ENCODE measurements at regions not wholly inside any gene's neighbourhood (a gene's known extent, or its start where the extent isn't known, plus 50 kb on each side); places are given as distances from the start of the nearest gene placed in this dataset.

GRCh38 chr10:33921970-33922605 lies 587.6 kb upstream of the NRP1 start:
- TF ChIP-seq, protein P1, sequence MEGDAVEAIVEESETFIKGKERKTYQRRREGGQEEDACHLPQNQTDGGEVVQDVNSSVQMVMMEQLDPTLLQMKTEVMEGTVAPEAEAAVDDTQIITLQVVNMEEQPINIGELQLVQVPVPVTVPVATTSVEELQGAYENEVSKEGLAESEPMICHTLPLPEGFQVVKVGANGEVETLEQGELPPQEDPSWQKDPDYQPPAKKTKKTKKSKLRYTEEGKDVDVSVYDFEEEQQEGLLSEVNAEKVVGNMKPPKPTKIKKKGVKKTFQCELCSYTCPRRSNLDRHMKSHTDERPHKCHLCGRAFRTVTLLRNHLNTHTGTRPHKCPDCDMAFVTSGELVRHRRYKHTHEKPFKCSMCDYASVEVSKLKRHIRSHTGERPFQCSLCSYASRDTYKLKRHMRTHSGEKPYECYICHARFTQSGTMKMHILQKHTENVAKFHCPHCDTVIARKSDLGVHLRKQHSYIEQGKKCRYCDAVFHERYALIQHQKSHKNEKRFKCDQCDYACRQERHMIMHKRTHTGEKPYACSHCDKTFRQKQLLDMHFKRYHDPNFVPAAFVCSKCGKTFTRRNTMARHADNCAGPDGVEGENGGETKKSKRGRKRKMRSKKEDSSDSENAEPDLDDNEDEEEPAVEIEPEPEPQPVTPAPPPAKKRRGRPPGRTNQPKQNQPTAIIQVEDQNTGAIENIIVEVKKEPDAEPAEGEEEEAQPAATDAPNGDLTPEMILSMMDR (IDR thresholded peaks at IDR 0.05) = no peak
- TF ChIP-seq POLR2A (IDR thresholded peaks at IDR 0.05) = no peak

All from uterus (tissue), 2 donors.